Heart right ventricle (tissue), 16 donors: ENCODE measurements at regions not wholly inside any gene's neighbourhood (a gene's known extent, or its start where the extent isn't known, plus 50 kb on each side); places are given as distances from the start of the nearest gene placed in this dataset.

ENCODE experiments used
- ATAC-seq, 8 donors: fragments of 200-7000 bp; cut with Tn5 transposase; one replicate each; pipeline ENCODE4 v1.9.1; 2020; ENCODE audit warnings: mild to moderate bottlenecking in 8 of 8, moderate library complexity in 8 of 8, moderate number of reproducible peaks in 1 of 8
- DNase-seq, 2 donors: peaks; one replicate each; pipeline ENCODE4 v3.0.0-alpha.2; 2020
- H3K27ac ChIP-seq, 10 donors: fragments of 200-600 bp; sonication (generic) in 2 of 10; one replicate each; pipeline versions ENCODE4 v1.5.0 to v1.8.0; 2020 to 2022; ENCODE audit warnings: mild to moderate bottlenecking in 3 of 10
- H3K27me3 ChIP-seq, 7 donors: fragments of 200-600 bp; one replicate each; pipeline ENCODE4 v1.8.0; 2021 to 2022; ENCODE audit warnings: mild to moderate bottlenecking in 2 of 7
- H3K36me3 ChIP-seq, 9 donors: fragments of 200-600 bp; sonication (generic) in 1 of 9; one replicate each; pipeline versions ENCODE4 v1.5.0 to v1.8.0; 2020 to 2022; ENCODE audit warnings: mild to moderate bottlenecking in 2 of 9
- H3K4me1 ChIP-seq, 9 donors: fragments of 200-600 bp; sonication (generic) in 1 of 9; one replicate each; pipeline versions ENCODE4 v1.5.0 to v1.8.0; 2020 to 2022; ENCODE audit warnings: mild to moderate bottlenecking in 4 of 9
- H3K4me3 ChIP-seq, 10 donors: fragments of 200-600 bp; sonication (generic) in 2 of 10; one replicate each; pipeline versions ENCODE4 v1.5.0 to v1.8.0; 2020 to 2022; ENCODE audit warnings: mild to moderate bottlenecking in 7 of 10, moderate library complexity in 2 of 10
- H3K9me3 ChIP-seq, 11 donors: fragments of 200-600 bp in 10 of 11; sonication (generic) in 2 of 11; one replicate each; pipeline versions ENCODE4 v1.5.0 to v1.8.0; 2013 to 2022; ENCODE audit warnings: mild to moderate bottlenecking in 2 of 11, control low read depth in 1 of 11, moderate library complexity in 1 of 11
- CTCF ChIP-seq, 9 donors: fragments of 200-600 bp; sonication (generic) in 2 of 9; IDR thresholded peaks; one replicate each; pipeline versions ENCODE4 v1.5.0 to v1.8.0; 2021 to 2022; ENCODE audit warnings: antibody characterized with exemption in 9 of 9, mild to moderate bottlenecking in 5 of 9, moderate library complexity in 1 of 9
- WGBS, 2 donors: extraction: QIAGEN DNeasy Blood & Tissue Kit; methylation state at CpG; one replicate each; pipeline ENCODE4 v1.1.7; 2013; ENCODE audit warnings: inconsistent platforms in 1 of 2; 5-methylcytosine and 5-hydroxymethylcytosine counted together
- intact Hi-C, 10 donors: fragments of 100-400 bp; cut with DNase I; formaldehyde crosslinking; loops; one replicate each; pipeline versions ENCODE4 v1.11.1 to v1.14.2; 2022
- donor health status: Arrhythmogenic right ventricular cardiomyopathy.
- donor health status: ischemic (EF 13 %, LVEDD 7.1; RV severe dilation, severe dysfunction).
- donor health status: healthy with polysubstance abuse.
- donor health status: DM: no; HTN: yes; CAD: no.
- donor health status: DM: no; HTN: no; CAD: no.
- donor health status: ischemic (EF 25% LVEDD 6.9; RV normal size, moderate dysfunction).
- donor health status: ischemic (EF 25% LVEDD 5.7; RV mildly dilated, moderate dysfunction).
- donor health status: healthy.
- donor health status: DM: yes; HTN: yes; CAD: no.
- donor health status: Ischemic cardiomyopathy.
- donor health status: ischemic (EF 35%, LVEDD 5.7; RV mildly dilated, moderate dysfunction).
- donor health status: nonischemic (EF 11% LVEDD 7.7; RV severe dilation, severe dysfunction).
- donor health status: DM: yes; HTN: yes; CAD: no.
- donor health status: PGD.
- donor health status: ischemic (EF 29% LVEDD 5.4; RV normal size, mild dysfunction).
- donor health status: nonischemic (EF 23%, LVEDD 6.1; RV moderate dilation, normal function).

DNA sequence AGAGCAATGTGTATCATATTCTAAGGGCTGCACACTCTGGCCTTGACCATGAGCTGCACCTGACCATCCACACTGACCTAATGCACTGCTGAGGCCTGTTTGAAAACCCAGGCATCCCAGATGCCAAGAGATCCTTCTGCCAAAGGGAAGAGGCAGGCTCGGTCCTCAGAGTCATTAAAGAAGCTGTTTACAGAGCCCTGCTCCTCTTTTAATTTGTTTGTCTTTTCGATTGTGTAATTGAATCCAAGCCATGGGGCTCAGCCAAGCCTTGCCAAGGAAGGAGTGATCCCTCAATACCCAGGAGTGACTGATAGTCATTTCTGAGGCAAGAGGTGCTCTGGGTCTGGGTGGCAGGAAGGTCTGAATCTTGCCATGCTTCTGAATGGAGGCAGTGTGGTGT lies 94.5 kb upstream of the ISX start:
- WGBS, 2 donors = 73 to 81% methylated on average over 2 of the region's 2 CpGs
- peaks cover 0 to 5% (median 0%) of the 10 kb centered on the region in 11 donors for H3K9me3 ChIP-seq
- peaks cover 0 to 15% (median 3%) of the 10 kb centered on the region in 7 donors for H3K27me3 ChIP-seq
- H3K4me1 ChIP-seq = no peaks in the 10 kb centered on the region
- ATAC-seq (no peak), DNase-seq (no peak)
- no peaks in the 10 kb centered on the region for H3K36me3 ChIP-seq
- intact Hi-C loops = no loop called here
- H3K27ac ChIP-seq = no peak overlapping the region
- no peak for TF ChIP-seq CTCF (IDR thresholded peaks at IDR 0.05)
- H3K4me3 ChIP-seq = no peak overlapping the region

DNA sequence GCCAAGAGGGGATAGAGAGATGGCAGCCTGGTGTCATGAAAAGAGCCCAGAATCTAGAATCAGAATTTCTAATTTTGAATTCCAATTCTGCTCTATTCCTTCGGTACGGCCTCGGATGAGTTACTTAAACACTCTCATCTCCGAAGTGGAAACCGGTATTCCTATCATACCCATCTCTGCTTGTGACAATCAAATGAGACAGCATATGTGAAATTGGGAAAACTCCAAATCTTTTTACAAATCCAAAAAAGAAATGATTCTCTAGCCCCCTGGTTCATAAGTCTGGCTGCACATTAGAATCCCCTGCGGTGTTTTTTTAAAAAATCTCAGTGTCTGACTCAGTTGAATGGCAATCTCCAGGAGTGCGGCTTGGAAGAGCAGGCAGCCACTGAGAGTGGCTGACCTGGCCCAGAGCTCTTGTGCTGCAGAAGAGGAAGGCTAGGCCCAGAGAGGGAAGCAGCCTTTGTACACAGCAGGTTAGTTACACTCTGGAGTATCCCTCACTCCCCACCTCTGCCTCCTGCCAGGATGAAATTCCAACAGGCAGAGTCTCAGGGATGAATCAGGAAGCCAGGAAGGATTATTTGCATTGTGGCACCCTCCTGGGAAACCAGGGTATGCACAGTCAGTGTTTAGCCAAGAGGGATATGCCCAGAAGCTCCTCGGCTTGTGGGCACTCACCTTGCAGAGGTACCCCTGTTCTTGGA lies 93.6 kb upstream of the ISX start:
- DNase-seq (no peak), ATAC-seq (no peak)
- intact Hi-C loops = no loop called here
- H3K4me3 ChIP-seq = no peak overlapping the region
- H3K27ac ChIP-seq = no peak overlapping the region
- no peaks in the 10 kb centered on the region for H3K4me1 ChIP-seq
- peaks cover 0 to 15% (median 0%) of the 10 kb centered on the region in 7 donors for H3K27me3 ChIP-seq
- no peak for TF ChIP-seq CTCF (IDR thresholded peaks at IDR 0.05)
- no peaks in the 10 kb centered on the region for H3K36me3 ChIP-seq
- H3K9me3 ChIP-seq = peaks cover 0 to 5% (median 0%) of the 10 kb centered on the region in 11 donors
- WGBS, 2 donors = 76 to 85% methylated on average over 8 of the region's 8 CpGs

- peaks cover 0 to 5% (median 0%) of the 10 kb centered on the region in 11 donors for H3K9me3 ChIP-seq
- H3K4me3 ChIP-seq = no peak overlapping the region
- H3K27ac ChIP-seq = no peak overlapping the region
- ATAC-seq = no peak
- intact Hi-C loops = no loop called here
- no peaks in the 10 kb centered on the region for H3K36me3 ChIP-seq
- DNase-seq = no peak
- WGBS, 2 donors = 62 to 63% methylated on average over 1 of the region's 1 CpG
- H3K27me3 ChIP-seq = peaks cover 0 to 15% (median 0%) of the 10 kb centered on the region in 7 donors
- no peaks in the 10 kb centered on the region for H3K4me1 ChIP-seq
- TF ChIP-seq CTCF (IDR thresholded peaks at IDR 0.05) = no peak
These were observed 92.9 kb upstream of the ISX start for GRCh38 chr22:34973016-34973415.

DNA sequence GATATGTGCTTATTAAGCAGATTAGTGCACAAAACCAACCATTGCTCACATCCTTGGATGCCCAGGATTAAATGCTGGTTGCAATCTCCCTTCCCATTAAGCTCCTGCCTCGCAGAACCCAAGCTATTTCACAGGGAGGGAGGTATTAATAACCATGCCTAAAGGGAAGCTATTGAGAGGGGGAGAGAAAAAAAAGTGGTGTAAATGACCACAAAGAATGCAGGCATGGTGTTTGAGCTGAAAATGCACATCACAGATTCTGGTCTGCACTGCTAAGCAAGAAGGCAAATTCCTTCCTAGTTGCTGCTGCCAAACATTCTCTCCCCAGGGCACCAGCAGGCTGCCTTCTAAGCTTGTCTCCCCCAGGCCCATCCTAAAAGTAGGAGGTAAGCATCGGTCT lies 92.0 kb upstream of the ISX start:
- Histone ChIP-seq H3K4me1 (no peaks in the 10 kb centered on the region), H3K9me3 (peaks cover 0 to 5% (median 0%) of the 10 kb centered on the region in 11 donors), H3K36me3 (no peaks in the 10 kb centered on the region), H3K27ac (no peak overlapping the region), H3K4me3 (no peak overlapping the region), H3K27me3 (peaks cover 0 to 15% (median 0%) of the 10 kb centered on the region in 7 donors)
- ATAC-seq (no peak), DNase-seq (no peak)
- WGBS, 2 donors = 44 to 46% methylated on average over 2 of the region's 2 CpGs
- intact Hi-C loops = no loop called here
- TF ChIP-seq CTCF (IDR thresholded peaks at IDR 0.05) = no peak
